GM23338 (cell line): ENCODE measurements at regions not wholly inside any gene's neighbourhood (a gene's known extent, or its start where the extent isn't known, plus 50 kb on each side); places are given as distances from the start of the nearest gene placed in this dataset.
A peak's percentile ranks its signal among the peaks of the same experiment; 100 is the strongest.

Experiments
- ATAC-seq: fragments of 200-7000 bp; cut with Tn5 transposase; 3 replicates; pipeline ENCODE4 v1.9.1; 2020
- DNase-seq: peaks from one replicate; pipeline ENCODE4 v3.0.0-alpha.2; 2015; ENCODE audit warnings: low spot score
- H2AFZ ChIP-seq: fragments of 200-600 bp; sonication (generic); 2 replicates; pipeline ENCODE4 v1.8.0; 2016; ENCODE audit warnings: antibody characterized with exemption, mild to moderate bottlenecking, moderate library complexity
- H3F3A ChIP-seq: fragments of 200-600 bp; sonication (generic); replicated peaks from 2 replicates; pipeline ENCODE4 v1.8.0; 2017; ENCODE audit warnings: antibody characterized with exemption, mixed run types, low read depth
- H3K27ac ChIP-seq: fragments of 200-600 bp; sonication (generic); 2 replicates; pipeline ENCODE4 v1.6.1; 2016; ENCODE audit warnings: low read depth
- H3K27me3 ChIP-seq: fragments of 200-600 bp; sonication (generic); 2 replicates; pipeline ENCODE4 v1.8.0; 2016; ENCODE audit warnings: mild to moderate bottlenecking, mixed run types, moderate library complexity; ENCODE audit not compliant: insufficient read depth
- H3K36me3 ChIP-seq: fragments of 200-600 bp; sonication (generic); 2 replicates; pipeline ENCODE4 v1.8.0; 2016; ENCODE audit warnings: mild to moderate bottlenecking; ENCODE audit not compliant: insufficient read depth
- H3K4me1 ChIP-seq: fragments of 200-600 bp; sonication (generic); 2 replicates; pipeline ENCODE4 v1.8.0; 2016; ENCODE audit warnings: mild to moderate bottlenecking, moderate library complexity; ENCODE audit not compliant: insufficient read depth
- H3K4me2 ChIP-seq: fragments of 200-600 bp; sonication (generic); 2 replicates; pipeline ENCODE4 v1.7.1; 2017; ENCODE audit warnings: mixed run types
- H3K4me3 ChIP-seq: fragments of 200-600 bp; sonication (generic); 2 replicates; pipeline ENCODE4 v1.6.1; 2016; ENCODE audit warnings: mixed run types
- H3K79me2 ChIP-seq: fragments of 200-600 bp; sonication (generic); replicated peaks from 2 replicates; pipeline ENCODE4 v1.8.0; 2017; ENCODE audit warnings: mild to moderate bottlenecking; ENCODE audit not compliant: insufficient read depth
- H3K9me2 ChIP-seq: fragments of 200-600 bp; sonication (generic); 2 replicates; pipeline ENCODE4 v1.8.0; 2017; ENCODE audit not compliant: insufficient read depth
- H4K20me1 ChIP-seq: fragments of 200-600 bp; sonication (generic); replicated peaks from 2 replicates; pipeline ENCODE4 v1.8.0; 2017; ENCODE audit warnings: mild to moderate bottlenecking; ENCODE audit not compliant: insufficient read depth
- H3K27ac Mint-ChIP-seq: 2 replicates; pipeline ENCODE4 v1.8.0; 2020; ENCODE audit warnings: inconsistent platforms, mild to moderate bottlenecking, moderate library complexity, mixed read lengths
- H3K27me3 Mint-ChIP-seq: 3 replicates; pipeline ENCODE4 v1.8.0; 2022; ENCODE audit warnings: low read depth, mild to moderate bottlenecking, moderate library complexity, mixed read lengths, inconsistent platforms; ENCODE audit not compliant: insufficient read depth, poor library complexity
- H3K36me3 Mint-ChIP-seq: 3 replicates; pipeline ENCODE4 v1.8.0; 2021; ENCODE audit warnings: low read depth, mild to moderate bottlenecking, inconsistent platforms, moderate library complexity, mixed read lengths
- H3K4me1 Mint-ChIP-seq: 3 replicates; pipeline ENCODE4 v1.8.0; 2020; ENCODE audit warnings: mild to moderate bottlenecking, inconsistent platforms, mixed read lengths
- H3K4me3 Mint-ChIP-seq: 3 replicates; pipeline ENCODE4 v1.8.0; 2021; ENCODE audit warnings: moderate library complexity, mild to moderate bottlenecking, inconsistent platforms, mixed read lengths
- H3K9me3 Mint-ChIP-seq: 3 replicates; pipeline ENCODE4 v1.8.0; 2020; ENCODE audit warnings: moderate library complexity, mild to moderate bottlenecking, inconsistent platforms, mixed read lengths
- EZH2 ChIP-seq: fragments of 200-600 bp; sonication (generic); IDR thresholded peaks from one replicate; pipeline ENCODE4 v1.8.0; 2017; ENCODE audit warnings: antibody characterized with exemption, mild to moderate bottlenecking, low read depth; ENCODE audit not compliant: unreplicated experiment
- JUNB ChIP-seq: IDR thresholded peaks from one replicate; pipeline ENCODE4 v1.6.1; 2016; ENCODE audit warnings: antibody characterized with exemption; ENCODE audit not compliant: unreplicated experiment
- NANOG ChIP-seq: IDR thresholded peaks from 2 replicates; pipeline ENCODE4 v1.6.1; 2016; ENCODE audit warnings: antibody characterized with exemption, borderline replicate concordance
- POLR2AphosphoS5 ChIP-seq: IDR thresholded peaks from 2 replicates; pipeline ENCODE4 v1.6.1; 2016; ENCODE audit warnings: antibody characterized with exemption, low read depth
- ZNF114 ChIP-seq: fragments of 250-450 bp; sonication (Bioruptor Pico); IDR thresholded peaks from 2 replicates; pipeline ENCODE4 v1.5.0; 2020; ENCODE audit warnings: mild to moderate bottlenecking, moderate library complexity
- TF ChIP-seq, protein P1 (sequence below): fragments of 250-450 bp; sonication (Bioruptor Pico); IDR thresholded peaks from 2 replicates; pipeline ENCODE4 v1.5.0; 2020; ENCODE audit warnings: mild to moderate bottlenecking, moderate library complexity
- TF ChIP-seq, protein P2 (sequence below), 2 experiments: fragments of 200-600 bp in 1 of 2; sonication (generic) in 1 of 2; conservative IDR thresholded peaks; 2 replicates each; pipeline versions ENCODE4 v1.5.1 to v1.6.1; 2016 to 2017; ENCODE audit warnings: antibody characterized with exemption in 2 of 2, low read depth in 2 of 2, mild to moderate bottlenecking in 2 of 2, moderate library complexity in 1 of 2

DNA sequence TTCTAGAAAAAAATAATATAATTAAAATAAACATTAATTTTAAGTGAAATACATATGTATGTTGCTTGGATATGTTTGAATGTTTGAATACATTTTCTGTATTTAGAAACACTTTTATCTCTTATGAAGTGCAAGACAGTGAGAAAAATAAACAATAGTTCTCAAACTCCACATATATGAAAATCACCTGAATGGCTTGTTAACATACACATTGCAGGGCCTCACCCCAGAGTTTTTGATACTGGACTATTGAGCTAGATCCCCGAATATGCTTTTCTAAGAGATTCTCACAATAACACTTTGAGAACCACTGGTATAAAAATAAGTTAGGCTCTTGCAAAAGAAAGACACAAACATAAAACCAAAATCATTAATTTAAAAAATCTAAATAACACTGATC is 1570.3 kb upstream of the PRR20A start (continued):
- TF ChIP-seq, protein P1, sequence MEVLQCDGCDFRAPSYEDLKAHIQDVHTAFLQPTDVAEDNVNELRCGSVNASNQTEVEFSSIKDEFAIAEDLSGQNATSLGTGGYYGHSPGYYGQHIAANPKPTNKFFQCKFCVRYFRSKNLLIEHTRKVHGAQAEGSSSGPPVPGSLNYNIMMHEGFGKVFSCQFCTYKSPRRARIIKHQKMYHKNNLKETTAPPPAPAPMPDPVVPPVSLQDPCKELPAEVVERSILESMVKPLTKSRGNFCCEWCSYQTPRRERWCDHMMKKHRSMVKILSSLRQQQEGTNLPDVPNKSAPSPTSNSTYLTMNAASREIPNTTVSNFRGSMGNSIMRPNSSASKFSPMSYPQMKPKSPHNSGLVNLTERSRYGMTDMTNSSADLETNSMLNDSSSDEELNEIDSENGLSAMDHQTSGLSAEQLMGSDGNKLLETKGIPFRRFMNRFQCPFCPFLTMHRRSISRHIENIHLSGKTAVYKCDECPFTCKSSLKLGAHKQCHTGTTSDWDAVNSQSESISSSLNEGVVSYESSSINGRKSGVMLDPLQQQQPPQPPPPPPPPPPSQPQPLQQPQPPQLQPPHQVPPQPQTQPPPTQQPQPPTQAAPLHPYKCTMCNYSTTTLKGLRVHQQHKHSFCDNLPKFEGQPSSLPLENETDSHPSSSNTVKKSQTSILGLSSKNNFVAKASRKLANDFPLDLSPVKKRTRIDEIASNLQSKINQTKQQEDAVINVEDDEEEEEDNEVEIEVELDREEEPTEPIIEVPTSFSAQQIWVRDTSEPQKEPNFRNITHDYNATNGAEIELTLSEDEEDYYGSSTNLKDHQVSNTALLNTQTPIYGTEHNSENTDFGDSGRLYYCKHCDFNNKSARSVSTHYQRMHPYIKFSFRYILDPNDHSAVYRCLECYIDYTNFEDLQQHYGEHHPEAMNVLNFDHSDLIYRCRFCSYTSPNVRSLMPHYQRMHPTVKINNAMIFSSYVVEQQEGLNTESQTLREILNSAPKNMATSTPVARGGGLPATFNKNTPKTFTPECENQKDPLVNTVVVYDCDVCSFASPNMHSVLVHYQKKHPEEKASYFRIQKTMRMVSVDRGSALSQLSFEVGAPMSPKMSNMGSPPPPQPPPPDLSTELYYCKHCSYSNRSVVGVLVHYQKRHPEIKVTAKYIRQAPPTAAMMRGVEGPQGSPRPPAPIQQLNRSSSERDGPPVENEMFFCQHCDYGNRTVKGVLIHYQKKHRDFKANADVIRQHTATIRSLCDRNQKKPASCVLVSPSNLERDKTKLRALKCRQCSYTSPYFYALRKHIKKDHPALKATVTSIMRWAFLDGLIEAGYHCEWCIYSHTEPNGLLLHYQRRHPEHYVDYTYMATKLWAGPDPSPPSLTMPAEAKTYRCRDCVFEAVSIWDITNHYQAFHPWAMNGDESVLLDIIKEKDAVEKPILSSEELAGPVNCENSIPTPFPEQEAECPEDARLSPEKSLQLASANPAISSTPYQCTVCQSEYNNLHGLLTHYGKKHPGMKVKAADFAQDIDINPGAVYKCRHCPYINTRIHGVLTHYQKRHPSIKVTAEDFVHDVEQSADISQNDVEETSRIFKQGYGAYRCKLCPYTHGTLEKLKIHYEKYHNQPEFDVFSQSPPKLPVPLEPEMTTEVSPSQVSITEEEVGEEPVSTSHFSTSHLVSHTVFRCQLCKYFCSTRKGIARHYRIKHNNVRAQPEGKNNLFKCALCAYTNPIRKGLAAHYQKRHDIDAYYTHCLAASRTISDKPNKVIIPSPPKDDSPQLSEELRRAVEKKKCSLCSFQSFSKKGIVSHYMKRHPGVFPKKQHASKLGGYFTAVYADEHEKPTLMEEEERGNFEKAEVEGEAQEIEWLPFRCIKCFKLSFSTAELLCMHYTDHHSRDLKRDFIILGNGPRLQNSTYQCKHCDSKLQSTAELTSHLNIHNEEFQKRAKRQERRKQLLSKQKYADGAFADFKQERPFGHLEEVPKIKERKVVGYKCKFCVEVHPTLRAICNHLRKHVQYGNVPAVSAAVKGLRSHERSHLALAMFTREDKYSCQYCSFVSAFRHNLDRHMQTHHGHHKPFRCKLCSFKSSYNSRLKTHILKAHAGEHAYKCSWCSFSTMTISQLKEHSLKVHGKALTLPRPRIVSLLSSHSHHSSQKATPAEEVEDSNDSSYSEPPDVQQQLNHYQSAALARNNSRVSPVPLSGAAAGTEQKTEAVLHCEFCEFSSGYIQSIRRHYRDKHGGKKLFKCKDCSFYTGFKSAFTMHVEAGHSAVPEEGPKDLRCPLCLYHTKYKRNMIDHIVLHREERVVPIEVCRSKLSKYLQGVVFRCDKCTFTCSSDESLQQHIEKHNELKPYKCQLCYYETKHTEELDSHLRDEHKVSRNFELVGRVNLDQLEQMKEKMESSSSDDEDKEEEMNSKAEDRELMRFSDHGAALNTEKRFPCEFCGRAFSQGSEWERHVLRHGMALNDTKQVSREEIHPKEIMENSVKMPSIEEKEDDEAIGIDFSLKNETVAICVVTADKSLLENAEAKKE (CRISPR knock-in tag), result no peak

DNA sequence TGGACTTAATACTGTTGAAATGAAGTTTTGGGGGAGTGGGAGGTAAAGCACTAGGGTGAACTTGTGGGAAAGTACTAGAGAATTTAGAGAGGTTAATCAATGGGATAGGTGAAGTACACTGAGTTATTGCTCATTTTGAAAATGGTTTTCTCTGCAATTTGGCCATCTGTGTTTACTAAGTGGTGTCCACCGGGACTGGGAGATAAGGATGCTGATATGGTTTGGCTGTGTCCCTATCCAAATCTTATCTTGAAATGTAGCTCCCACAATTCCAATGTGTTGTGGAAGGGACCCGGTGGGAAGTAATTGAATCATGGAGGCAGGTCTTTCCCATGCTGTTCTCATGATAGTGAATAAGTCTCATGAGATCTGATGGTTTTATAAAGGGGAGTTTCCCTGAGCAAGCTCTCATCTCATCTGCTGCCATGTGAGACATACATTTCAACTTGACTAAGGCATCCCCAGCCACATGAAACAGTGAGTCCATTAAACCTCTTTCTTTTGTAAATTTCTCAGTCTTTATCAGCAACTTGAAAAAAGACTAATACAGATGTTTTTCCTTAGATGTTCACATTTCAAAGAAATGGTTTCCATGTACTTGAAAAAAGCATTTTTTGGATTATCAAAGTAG is 1569.4 kb upstream of the PRR20A start:
- Histone ChIP-seq H3F3A (peaks cover 23% of the 10 kb centered on the region; the same call in 1 of the 2 replicates), H3K9me2 (no peaks in the 10 kb centered on the region), H4K20me1 (peaks cover 17% of the 10 kb centered on the region; the same call in 1 of the 2 replicates), H3K4me3 (no peak overlapping the region), H3K4me2 (no peak overlapping the region), H3K4me1 (peaks cover 57% of the 10 kb centered on the region), H3K36me3 (peaks cover 32% of the 10 kb centered on the region), H3K79me2 (peaks cover 28% of the 10 kb centered on the region), H2AFZ (no peak overlapping the region), H3K27ac (peak overlapping the region; percentile 27), H3K27me3 (no peaks in the 10 kb centered on the region)
- Mint-ChIP-seq H3K27ac (peak overlapping the region; percentile 33), H3K4me3 (no peak overlapping the region), H3K27me3 (peaks cover 15% of the 10 kb centered on the region), H3K4me1 (peaks cover 57% of the 10 kb centered on the region), H3K36me3 (peaks cover 42% of the 10 kb centered on the region), H3K9me3 (no peaks in the 10 kb centered on the region)
- DNase-seq (peak; percentile 54), ATAC-seq (peak; percentile 14)
- TF ChIP-seq EZH2 (no peak), ZNF114 (CRISPR knock-in tag) (no peak), NANOG (no peak; the same call in none of the 2 replicates), JUNB (no peak), POLR2AphosphoS5 (peak; percentile 90)
- TF ChIP-seq, protein P2, sequence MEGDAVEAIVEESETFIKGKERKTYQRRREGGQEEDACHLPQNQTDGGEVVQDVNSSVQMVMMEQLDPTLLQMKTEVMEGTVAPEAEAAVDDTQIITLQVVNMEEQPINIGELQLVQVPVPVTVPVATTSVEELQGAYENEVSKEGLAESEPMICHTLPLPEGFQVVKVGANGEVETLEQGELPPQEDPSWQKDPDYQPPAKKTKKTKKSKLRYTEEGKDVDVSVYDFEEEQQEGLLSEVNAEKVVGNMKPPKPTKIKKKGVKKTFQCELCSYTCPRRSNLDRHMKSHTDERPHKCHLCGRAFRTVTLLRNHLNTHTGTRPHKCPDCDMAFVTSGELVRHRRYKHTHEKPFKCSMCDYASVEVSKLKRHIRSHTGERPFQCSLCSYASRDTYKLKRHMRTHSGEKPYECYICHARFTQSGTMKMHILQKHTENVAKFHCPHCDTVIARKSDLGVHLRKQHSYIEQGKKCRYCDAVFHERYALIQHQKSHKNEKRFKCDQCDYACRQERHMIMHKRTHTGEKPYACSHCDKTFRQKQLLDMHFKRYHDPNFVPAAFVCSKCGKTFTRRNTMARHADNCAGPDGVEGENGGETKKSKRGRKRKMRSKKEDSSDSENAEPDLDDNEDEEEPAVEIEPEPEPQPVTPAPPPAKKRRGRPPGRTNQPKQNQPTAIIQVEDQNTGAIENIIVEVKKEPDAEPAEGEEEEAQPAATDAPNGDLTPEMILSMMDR (conservative IDR thresholded peaks at IDR 0.05; ENCODE audit: low read depth in 2 of 2), result no peak
- TF ChIP-seq, protein P1 (CRISPR knock-in tag), result no peak
